CD4-positive, alpha-beta memory T cell (primary cell): ENCODE measurements at regions not wholly inside any gene's neighbourhood (a gene's known extent, or its start where the extent isn't known, plus 50 kb on each side); places are given as distances from the start of the nearest gene placed in this dataset.

Experiments used
- CTCF ChIA-PET: fragments of 350-600 bp; sonication (Branson Sonifier 250); formaldehyde crosslinking; loops from one replicate; lab custom pipeline; 2021; ENCODE audit warnings: inconsistent platforms; ENCODE audit not compliant: partially characterized antibody; lab: Charles Lee
- POLR2A ChIA-PET: fragments of 350-600 bp; sonication (Branson Sonifier 250); formaldehyde crosslinking; loops from one replicate; lab custom pipeline; 2021; ENCODE audit not compliant: partially characterized antibody; lab: Charles Lee
- DNase-seq, 5 donors: peaks; one replicate each; pipeline versions ENCODE4 v3.0.0 to v3.0.0-alpha.2; 2020 to 2022; ENCODE audit warnings: mixed read lengths in 1 of 5
- H3K27ac ChIP-seq: one replicate; pipeline ENCODE4 v1.7.0; 2013; ENCODE audit warnings: low read depth, low read length
- H3K27me3 ChIP-seq: 2 replicates; pipeline ENCODE4 v1.7.0; 2013; ENCODE audit warnings: mild to moderate bottlenecking, low read length, moderate library complexity; ENCODE audit not compliant: insufficient read depth
- H3K36me3 ChIP-seq: 2 replicates; pipeline ENCODE4 v1.7.0; 2013; ENCODE audit warnings: mild to moderate bottlenecking, low read length, moderate library complexity; ENCODE audit not compliant: insufficient read depth
- H3K4me1 ChIP-seq: 2 replicates; pipeline ENCODE4 v1.7.0; 2013; ENCODE audit warnings: mild to moderate bottlenecking, low read length, moderate library complexity; ENCODE audit not compliant: insufficient read depth
- H3K4me3 ChIP-seq, 2 donors: one replicate each; pipeline ENCODE4 v1.7.0; 2013; ENCODE audit warnings: low read length in 2 of 2, mild to moderate bottlenecking in 1 of 2
- H3K9me3 ChIP-seq, 2 donors: one replicate each; pipeline ENCODE4 v1.7.0; 2013; ENCODE audit warnings: low read length in 2 of 2, control low read depth in 1 of 2; ENCODE audit not compliant: control insufficient read depth in 1 of 2
- H3K27ac Mint-ChIP-seq, 7 donors: one replicate each; pipeline ENCODE4 v1.8.0; 2020 to 2021; ENCODE audit warnings: mixed read lengths in 7 of 7, mild to moderate bottlenecking in 6 of 7, inconsistent platforms in 3 of 7, moderate library complexity in 3 of 7
- H3K27me3 Mint-ChIP-seq, 2 donors: one replicate each; pipeline ENCODE4 v1.8.0; 2020 to 2021; ENCODE audit warnings: mixed read lengths in 2 of 2
- H3K36me3 Mint-ChIP-seq, 2 donors: one replicate each; pipeline ENCODE4 v1.8.0; 2020 to 2021; ENCODE audit warnings: mixed read lengths in 2 of 2, inconsistent platforms in 1 of 2, mild to moderate bottlenecking in 1 of 2
- H3K4me1 Mint-ChIP-seq, 4 donors: one replicate each; pipeline ENCODE4 v1.8.0; 2020 to 2021; ENCODE audit warnings: mixed read lengths in 4 of 4, mild to moderate bottlenecking in 1 of 4
- H3K4me3 Mint-ChIP-seq, 8 donors: one replicate each; pipeline ENCODE4 v1.8.0; 2020 to 2021; ENCODE audit warnings: mixed read lengths in 8 of 8, mild to moderate bottlenecking in 7 of 8, moderate library complexity in 6 of 8, inconsistent platforms in 3 of 8
- H3K9me3 Mint-ChIP-seq, 8 donors: one replicate each; pipeline ENCODE4 v1.8.0; 2020 to 2021; ENCODE audit warnings: mixed read lengths in 8 of 8, mild to moderate bottlenecking in 5 of 8, inconsistent platforms in 3 of 8, moderate library complexity in 1 of 8
- intact Hi-C: fragments of 100-400 bp; cut with micrococcal nuclease; formaldehyde crosslinking; loops from one replicate; pipeline ENCODE4 v1.15.1; 2023

GRCh38 chr2:118223992-118224894 is 136.0 kb downstream of the INSIG2 start:
- intact Hi-C loops = loop anchor here (2.0 to 10.0 kb wide), 5 partner anchors 88 to 1253 kb away; no protein-coding TSS in a partner anchor
- H3K36me3 Mint-ChIP-seq = no peaks in the 10 kb centered on the region
- Histone ChIP-seq H3K4me1 (peaks cover 16% of the 10 kb centered on the region), H3K27ac (no peak overlapping the region), H3K9me3 (no peaks in the 10 kb centered on the region), H3K36me3 (no peaks in the 10 kb centered on the region), H3K27me3 (peaks cover 48% of the 10 kb centered on the region), H3K4me3 (peak overlapping the region; percentile 57 to 63)
- peaks cover 0 to 1% (median 0%) of the 10 kb centered on the region in 8 donors for H3K9me3 Mint-ChIP-seq
- DNase-seq = peak in 4 of 5 donors; percentile 19 to 37 (median 30)
- ChIA-PET POLR2A (interaction anchor here (0.5 kb wide), 1 partner anchor 22 kb away, joined by 3 read pairs; no protein-coding TSS in a partner anchor), CTCF (interaction anchor here (0.9 to 5.0 kb wide), 8 partner anchors 7 to 634 kb away, joined by 3 to 67 read pairs (median 4); no protein-coding TSS in a partner anchor)
- H3K4me1 Mint-ChIP-seq = peaks cover 5 to 21% (median 10%) of the 10 kb centered on the region in 4 donors
- peak overlapping the region in 1 of 7 donors; percentile 65 for H3K27ac Mint-ChIP-seq
- H3K27me3 Mint-ChIP-seq = peaks cover 46 to 66% of the 10 kb centered on the region in 2 donors
- H3K4me3 Mint-ChIP-seq = peak overlapping the region; percentile 85 to 94 (median 90)

GRCh38 chr2:118223511-118223991 is 135.3 kb downstream of the INSIG2 start:
- POLR2A ChIA-PET = interaction anchor here (0.5 kb wide), 1 partner anchor 22 kb away, joined by 3 read pairs; no protein-coding TSS in a partner anchor
- Histone ChIP-seq H3K9me3 (no peaks in the 10 kb centered on the region), H3K4me1 (peaks cover 16% of the 10 kb centered on the region), H3K27ac (no peak overlapping the region), H3K4me3 (peak overlapping the region; percentile 57 to 63), H3K36me3 (no peaks in the 10 kb centered on the region), H3K27me3 (peaks cover 48% of the 10 kb centered on the region)
- CTCF ChIA-PET = interaction anchor here (1.0 to 5.0 kb wide), 9 partner anchors 8 to 634 kb away, joined by 3 to 67 read pairs (median 5); no protein-coding TSS in a partner anchor
- DNase-seq = peak in 1 of 5 donors; percentile 1
- Mint-ChIP-seq H3K9me3 (peaks cover 0 to 1% (median 0%) of the 10 kb centered on the region in 8 donors), H3K36me3 (no peaks in the 10 kb centered on the region), H3K27ac (peak overlapping the region in 1 of 7 donors; percentile 65), H3K4me1 (peaks cover 5 to 21% (median 10%) of the 10 kb centered on the region in 4 donors), H3K4me3 (peak overlapping the region; percentile 85 to 94 (median 90)), H3K27me3 (peaks cover 46 to 66% of the 10 kb centered on the region in 2 donors)
- intact Hi-C loops = loop anchor here (2.0 to 10.0 kb wide), 5 partner anchors 89 to 1254 kb away; no protein-coding TSS in a partner anchor

GRCh38 chr2:118222672-118223421 is 134.6 kb downstream of the INSIG2 start:
- POLR2A ChIA-PET = interaction anchor here (2.1 kb wide), 1 partner anchor 633 kb away, joined by 5 read pairs; no protein-coding TSS in a partner anchor
- peaks cover 48% of the 10 kb centered on the region for H3K27me3 ChIP-seq

DNA sequence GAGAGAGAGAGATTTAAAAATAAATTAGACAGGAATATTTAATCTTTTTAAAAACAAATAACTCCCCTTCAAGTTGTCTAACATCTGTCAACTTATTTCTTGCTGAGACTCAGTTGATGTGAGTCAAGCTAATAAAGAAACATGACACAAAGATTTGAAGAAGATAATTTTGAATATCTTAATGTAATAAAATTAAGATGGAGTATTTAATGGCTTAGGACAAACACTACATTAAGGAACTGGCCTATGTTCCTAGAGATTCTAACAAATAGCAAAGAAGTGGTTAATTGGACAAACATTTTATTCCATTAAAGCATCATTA is 134.0 kb downstream of the INSIG2 start:
- no peak for DNase-seq
- Histone ChIP-seq H3K4me3 (no peak overlapping the region), H3K27ac (no peak overlapping the region), H3K4me1 (peaks cover 16% of the 10 kb centered on the region), H3K27me3 (peaks cover 48% of the 10 kb centered on the region), H3K36me3 (no peaks in the 10 kb centered on the region), H3K9me3 (no peaks in the 10 kb centered on the region)
- H3K27me3 Mint-ChIP-seq = peaks cover 44 to 58% of the 10 kb centered on the region in 2 donors
- intact Hi-C loops = loop anchor here (1.0 to 10.0 kb wide), 8 partner anchors 90 to 1255 kb away; no protein-coding TSS in a partner anchor
- no peak overlapping the region for H3K27ac Mint-ChIP-seq
- no peaks in the 10 kb centered on the region for H3K36me3 Mint-ChIP-seq
- ChIA-PET POLR2A (interaction anchor here (2.1 kb wide), 1 partner anchor 633 kb away, joined by 5 read pairs; no protein-coding TSS in a partner anchor), CTCF (interaction anchor here (0.6 to 5.0 kb wide), 12 partner anchors 9 to 953 kb away, joined by 3 to 67 read pairs (median 8); no protein-coding TSS in a partner anchor)
- peaks cover 5 to 21% (median 10%) of the 10 kb centered on the region in 4 donors for H3K4me1 Mint-ChIP-seq
- H3K9me3 Mint-ChIP-seq = no peaks in the 10 kb centered on the region
- H3K4me3 Mint-ChIP-seq = peak overlapping the region in 2 of 8 donors; percentile 1 to 11

More at GRCh38 chr2:118222672-118223421, 134.6 kb downstream of the INSIG2 start:
- Histone ChIP-seq H3K4me1 (peaks cover 16% of the 10 kb centered on the region), H3K4me3 (no peak overlapping the region), H3K9me3 (no peaks in the 10 kb centered on the region), H3K27ac (no peak overlapping the region), H3K36me3 (no peaks in the 10 kb centered on the region)
- Mint-ChIP-seq H3K4me3 (peak overlapping the region; percentile 59 to 94 (median 89)), H3K4me1 (peaks cover 5 to 21% (median 10%) of the 10 kb centered on the region in 4 donors), H3K27me3 (peaks cover 47 to 63% of the 10 kb centered on the region in 2 donors), H3K27ac (no peak overlapping the region), H3K9me3 (no peaks in the 10 kb centered on the region), H3K36me3 (no peaks in the 10 kb centered on the region)
- intact Hi-C loops = loop anchor here (1.0 to 10.0 kb wide), 8 partner anchors 89 to 1254 kb away; no protein-coding TSS in a partner anchor
- CTCF ChIA-PET = interaction anchor here (0.6 to 5.0 kb wide), 14 partner anchors 9 to 952 kb away, joined by 3 to 67 read pairs (median 5); no protein-coding TSS in a partner anchor
- DNase-seq = peak in 1 of 5 donors; percentile 1

DNA sequence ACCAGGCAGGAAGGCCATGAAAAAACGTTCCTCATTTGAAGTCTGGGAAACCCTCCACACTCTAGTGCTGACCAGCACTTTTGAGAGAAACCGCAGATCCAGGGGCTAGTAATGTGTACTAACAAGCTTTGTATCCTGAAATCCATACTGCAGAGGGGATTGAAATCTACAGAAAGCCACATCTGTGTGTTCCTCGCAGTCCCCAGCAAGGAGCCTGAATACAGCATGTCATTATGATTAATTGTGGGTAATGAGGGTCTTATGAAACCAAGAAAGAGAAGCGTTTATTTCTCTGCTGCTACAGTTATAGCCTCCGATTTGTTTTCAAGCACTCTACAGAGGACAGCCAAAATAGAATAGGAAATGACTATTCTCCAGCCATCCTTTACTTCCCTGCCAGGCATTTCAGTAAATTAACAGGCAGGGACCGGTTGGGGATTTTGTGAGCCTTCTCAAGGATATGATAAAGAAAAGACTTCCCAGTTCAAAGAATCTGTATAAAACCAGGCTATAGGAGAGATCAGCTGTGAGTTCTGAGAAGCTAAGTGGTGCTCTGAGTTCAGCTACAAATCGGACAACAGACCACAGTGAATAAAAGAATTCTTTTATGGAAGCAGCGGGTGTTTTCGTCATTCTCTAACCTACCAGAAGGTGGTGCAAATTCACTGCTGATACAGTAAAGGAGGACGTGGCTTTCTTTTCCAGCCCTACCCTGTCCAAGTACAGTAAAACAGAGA is 133.4 kb downstream of the INSIG2 start:
- intact Hi-C loops = loop anchor here (1.0 to 10.0 kb wide), 8 partner anchors 91 to 1256 kb away; no protein-coding TSS in a partner anchor
- Mint-ChIP-seq H3K27ac (no peak overlapping the region), H3K36me3 (no peaks in the 10 kb centered on the region)

DNA sequence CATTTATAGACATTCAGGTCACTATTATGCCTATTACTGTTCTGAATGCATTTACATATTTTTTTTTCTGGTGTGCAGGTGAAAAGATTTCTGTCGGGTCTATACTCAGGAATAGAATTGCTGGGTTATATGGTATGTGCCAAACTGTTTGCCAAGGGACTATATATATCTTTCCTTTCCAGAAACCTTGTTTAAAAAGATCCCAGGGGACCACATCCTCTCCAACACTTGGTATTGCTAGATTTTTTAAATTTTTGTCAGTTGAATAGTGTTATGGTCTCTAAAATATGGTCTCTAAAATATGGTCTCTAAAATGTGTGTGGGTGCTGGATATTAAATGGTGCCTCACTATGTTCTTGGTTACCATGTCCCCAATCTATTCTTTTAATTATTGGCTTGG is 131.3 kb downstream of the INSIG2 start:
- POLR2A ChIA-PET = no interaction called here
- Histone ChIP-seq H3K36me3 (no peaks in the 10 kb centered on the region), H3K27me3 (peaks cover 38% of the 10 kb centered on the region), H3K4me3 (no peak overlapping the region), H3K27ac (no peak overlapping the region), H3K4me1 (peaks cover 16% of the 10 kb centered on the region), H3K9me3 (no peaks in the 10 kb centered on the region)
- Mint-ChIP-seq H3K36me3 (no peaks in the 10 kb centered on the region), H3K9me3 (no peaks in the 10 kb centered on the region), H3K27ac (no peak overlapping the region), H3K4me3 (no peak overlapping the region), H3K27me3 (peaks cover 30 to 44% of the 10 kb centered on the region in 2 donors), H3K4me1 (peaks cover 5 to 16% (median 8%) of the 10 kb centered on the region in 4 donors)
- DNase-seq = no peak
- intact Hi-C loops = loop anchor here (5.0 to 10.0 kb wide), 4 partner anchors 93 to 1258 kb away; no protein-coding TSS in a partner anchor
- CTCF ChIA-PET = interaction anchor here (1.3 kb wide), 1 partner anchor 636 kb away, joined by 3 read pairs; no protein-coding TSS in a partner anchor

More for the DNA sequence above, 133.4 kb downstream of the INSIG2 start:
- no peaks in the 10 kb centered on the region for H3K9me3 ChIP-seq
- no peak overlapping the region for H3K27ac ChIP-seq
- DNase-seq = peak; percentile 52 to 61 (median 54)
- ChIA-PET CTCF (interaction anchor here (1.0 to 5.0 kb wide), 13 partner anchors 10 to 954 kb away, joined by 3 to 67 read pairs (median 7); no protein-coding TSS in a partner anchor), POLR2A (interaction anchor here (2.1 kb wide), 1 partner anchor 634 kb away, joined by 5 read pairs; no protein-coding TSS in a partner anchor)
- H3K27me3 Mint-ChIP-seq = peaks cover 43 to 56% of the 10 kb centered on the region in 2 donors
- H3K9me3 Mint-ChIP-seq = no peaks in the 10 kb centered on the region
- no peak overlapping the region for H3K4me3 ChIP-seq
- peak overlapping the region in 2 of 8 donors; percentile 1 to 11 for H3K4me3 Mint-ChIP-seq
- H3K27me3 ChIP-seq = peaks cover 48% of the 10 kb centered on the region
- H3K36me3 ChIP-seq = no peaks in the 10 kb centered on the region
- peaks cover 16% of the 10 kb centered on the region for H3K4me1 ChIP-seq
- peaks cover 5 to 21% (median 10%) of the 10 kb centered on the region in 4 donors for H3K4me1 Mint-ChIP-seq
